ENCODE measurements at regions not wholly inside any gene's neighbourhood (a gene's known extent, or its start where the extent isn't known, plus 50 kb on each side); places are given as distances from the start of the nearest gene placed in this dataset.

DNA sequence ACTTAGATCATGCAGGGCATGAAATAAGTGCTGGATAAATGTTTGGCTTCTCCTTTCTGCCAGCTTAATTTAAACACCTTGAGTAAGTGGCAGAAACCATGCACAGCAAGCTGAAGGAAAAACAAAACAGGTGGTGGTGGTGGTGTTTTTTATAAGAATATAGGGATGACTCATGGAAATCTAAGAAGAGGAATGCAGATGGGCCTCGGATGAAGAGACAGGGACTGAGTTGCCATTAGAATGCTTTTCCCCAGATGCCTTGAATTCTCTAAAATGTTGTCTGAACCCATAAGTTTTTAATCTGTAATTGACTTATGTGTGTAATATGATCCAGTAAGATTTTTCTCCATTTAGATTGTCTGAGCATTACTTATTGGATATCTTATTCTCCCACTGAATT lies 93.1 kb upstream of the ZDHHC17 start:
- TF ChIP-seq, protein P1, sequence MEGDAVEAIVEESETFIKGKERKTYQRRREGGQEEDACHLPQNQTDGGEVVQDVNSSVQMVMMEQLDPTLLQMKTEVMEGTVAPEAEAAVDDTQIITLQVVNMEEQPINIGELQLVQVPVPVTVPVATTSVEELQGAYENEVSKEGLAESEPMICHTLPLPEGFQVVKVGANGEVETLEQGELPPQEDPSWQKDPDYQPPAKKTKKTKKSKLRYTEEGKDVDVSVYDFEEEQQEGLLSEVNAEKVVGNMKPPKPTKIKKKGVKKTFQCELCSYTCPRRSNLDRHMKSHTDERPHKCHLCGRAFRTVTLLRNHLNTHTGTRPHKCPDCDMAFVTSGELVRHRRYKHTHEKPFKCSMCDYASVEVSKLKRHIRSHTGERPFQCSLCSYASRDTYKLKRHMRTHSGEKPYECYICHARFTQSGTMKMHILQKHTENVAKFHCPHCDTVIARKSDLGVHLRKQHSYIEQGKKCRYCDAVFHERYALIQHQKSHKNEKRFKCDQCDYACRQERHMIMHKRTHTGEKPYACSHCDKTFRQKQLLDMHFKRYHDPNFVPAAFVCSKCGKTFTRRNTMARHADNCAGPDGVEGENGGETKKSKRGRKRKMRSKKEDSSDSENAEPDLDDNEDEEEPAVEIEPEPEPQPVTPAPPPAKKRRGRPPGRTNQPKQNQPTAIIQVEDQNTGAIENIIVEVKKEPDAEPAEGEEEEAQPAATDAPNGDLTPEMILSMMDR (IDR thresholded peaks at IDR 0.05): no peak
- no peak for TF ChIP-seq POLR2A (IDR thresholded peaks at IDR 0.05)

All from body of pancreas (tissue), 4 donors.